A673 (cell line): ENCODE measurements at regions not wholly inside any gene's neighbourhood (a gene's known extent, or its start where the extent isn't known, plus 50 kb on each side); places are given as distances from the start of the nearest gene placed in this dataset.

Experiments used
- CTCF ChIP-seq: fragments of 300-800, 200-600 bp; sonication (generic); conservative IDR thresholded peaks from 2 replicates; pipeline ENCODE4 v1.5.1; 2017; ENCODE audit warnings: low read depth, mild to moderate bottlenecking, antibody characterized with exemption, low read length, moderate library complexity, mixed read lengths
- EZH2 ChIP-seq: fragments of 200-600 bp; sonication (generic); IDR thresholded peaks from 2 replicates; pipeline ENCODE4 v1.6.1; 2017; ENCODE audit warnings: borderline replicate concordance, low read depth, mild to moderate bottlenecking, mixed read lengths, antibody characterized with exemption, low read length; ENCODE audit not compliant: poor library complexity, severe bottlenecking

- TF ChIP-seq CTCF (no peak), EZH2 (no peak)
Measured at GRCh38 chr6:104521176-104521575, 338.5 kb downstream of the HACE1 start.
